ENCODE measurements at regions not wholly inside any gene's neighbourhood (a gene's known extent, or its start where the extent isn't known, plus 50 kb on each side); places are given as distances from the start of the nearest gene placed in this dataset.

- TF ChIP-seq CTCF (conservative IDR thresholded peaks at IDR 0.05; ENCODE audit: low read depth in 2 of 2), result no peak
- TF ChIP-seq POLR2AphosphoS5 (IDR thresholded peaks at IDR 0.05; ENCODE audit: low read depth), result no peak
- TF ChIP-seq CREB1 (CRISPR knock-in tag; IDR thresholded peaks at IDR 0.05; ENCODE audit: low read depth), result no peak
- no peak for TF ChIP-seq JUNB (IDR thresholded peaks at IDR 0.05; ENCODE audit: unreplicated experiment)
- TF ChIP-seq ZNF331 (CRISPR knock-in tag; IDR thresholded peaks at IDR 0.05; ENCODE audit: low read depth), result no peak
- TF ChIP-seq EZH2 (IDR thresholded peaks at IDR 0.05; ENCODE audit: low read depth, unreplicated experiment), result no peak
- no peak for TF ChIP-seq EZH2phosphoT487 (IDR thresholded peaks at IDR 0.05; ENCODE audit: unreplicated experiment)
- TF ChIP-seq NANOG (IDR thresholded peaks at IDR 0.05; ENCODE audit: borderline replicate concordance), result no peak
- no peak for TF ChIP-seq REST (IDR thresholded peaks at IDR 0.05; ENCODE audit: unreplicated experiment)
Observed at GRCh38 chr2:52861596-52861995, 906.0 kb upstream of the CHAC2 start.

Data from GM23338 (cell line).